Hematopoietic multipotent progenitor cell (in vitro differentiated cells): ENCODE measurements at regions not wholly inside any gene's neighbourhood (a gene's known extent, or its start where the extent isn't known, plus 50 kb on each side); places are given as distances from the start of the nearest gene placed in this dataset.
A peak's percentile ranks its signal among the peaks of the same experiment; 100 is the strongest.

Experiments used
- DNase-seq, 3 donors: peaks; one replicate each; pipeline ENCODE4 v3.0.0-alpha.2; 2011 to 2015; ENCODE audit warnings: low read depth in 2 of 3, low spot score in 2 of 3

GRCh38 chr4:182973511-182973911, 56.3 kb upstream of the DCTD start:
- no peak for DNase-seq

DNA sequence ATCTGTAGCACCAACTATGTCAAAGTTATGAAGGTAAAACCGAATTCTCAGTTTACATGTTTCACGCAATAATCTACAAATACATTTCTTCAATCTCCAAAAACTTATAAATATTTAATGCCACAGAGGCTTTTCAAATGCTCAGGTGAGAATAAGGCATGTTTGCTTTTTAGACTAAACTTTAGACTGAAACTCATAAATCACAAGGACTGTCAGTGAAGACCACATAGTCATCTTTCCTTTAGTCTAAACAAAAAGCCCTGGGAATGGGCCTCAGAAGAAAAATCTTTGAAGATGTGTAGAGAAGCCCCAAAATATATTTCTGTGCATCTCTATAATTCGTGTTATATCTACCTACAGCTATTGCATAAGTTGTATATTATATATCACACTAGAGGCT, 54.5 kb upstream of the DCTD start:
- DNase-seq, result no peak

DNA sequence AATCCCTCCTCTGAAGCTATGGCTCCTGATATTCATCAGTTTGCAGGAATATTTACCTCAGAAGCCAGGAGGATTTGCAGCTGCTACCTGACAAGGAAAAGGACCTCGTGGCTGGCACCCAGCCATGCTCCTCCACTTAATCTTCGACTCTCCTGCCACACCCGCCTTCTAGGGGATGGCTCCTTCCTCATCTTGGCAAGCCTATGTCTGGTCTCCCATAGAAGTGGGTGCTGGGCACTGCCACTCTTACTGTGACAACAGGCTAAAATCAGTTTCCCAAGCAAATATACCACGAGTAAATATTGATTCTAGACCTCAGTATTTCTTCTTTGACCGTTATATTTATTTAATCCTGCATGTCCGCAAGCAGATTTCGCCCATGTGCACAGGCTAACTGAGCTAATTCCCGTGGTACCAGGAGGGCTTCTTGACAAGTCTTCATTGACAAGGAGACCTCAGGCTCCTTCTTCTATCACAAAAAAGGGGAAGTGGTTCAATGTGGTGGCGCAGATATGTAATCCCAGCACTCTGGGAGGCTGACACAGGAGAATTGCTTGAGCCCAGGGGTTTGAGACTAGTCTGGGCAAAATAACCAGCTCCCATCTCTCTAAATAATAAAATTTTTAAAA, 52.6 kb upstream of the DCTD start:
- DNase-seq, result peak in 2 of 3 donors; percentile 81 to 93

DNA sequence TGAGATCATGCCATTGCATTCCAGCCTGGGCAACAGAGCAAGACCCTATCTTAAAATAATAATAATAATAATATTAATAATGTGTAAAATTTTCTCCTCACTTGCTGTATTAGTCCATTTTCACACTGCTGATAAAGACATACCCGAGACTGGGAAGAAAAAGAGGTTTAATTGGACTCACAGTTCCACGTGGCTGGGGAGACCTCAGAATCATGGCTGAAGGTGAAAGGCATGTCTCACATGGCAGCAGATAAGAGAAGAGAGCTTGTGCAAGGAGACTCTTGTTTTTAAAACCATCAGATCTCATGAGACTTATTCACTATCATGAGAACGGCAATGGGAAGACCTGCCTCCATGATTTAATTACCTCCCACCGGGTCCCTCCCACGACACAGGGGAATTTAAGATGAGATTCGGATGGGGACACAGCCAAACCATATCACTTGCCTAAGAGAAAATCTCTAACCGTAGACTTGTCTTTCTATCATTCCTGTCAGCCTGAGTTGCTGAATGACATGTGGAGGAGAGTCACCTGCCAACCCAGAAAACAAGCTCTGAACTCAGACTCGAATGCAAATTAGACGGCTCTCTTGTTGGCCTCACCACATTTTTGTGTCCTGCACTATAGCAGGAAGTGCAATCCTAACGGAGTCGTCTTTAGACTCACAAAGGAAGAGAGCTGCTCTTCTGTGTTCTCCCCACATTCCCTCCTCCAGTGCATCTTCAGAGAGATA, 51.9 kb upstream of the DCTD start:
- DNase-seq, result peak in 1 of 3 donors; percentile 2

DNA sequence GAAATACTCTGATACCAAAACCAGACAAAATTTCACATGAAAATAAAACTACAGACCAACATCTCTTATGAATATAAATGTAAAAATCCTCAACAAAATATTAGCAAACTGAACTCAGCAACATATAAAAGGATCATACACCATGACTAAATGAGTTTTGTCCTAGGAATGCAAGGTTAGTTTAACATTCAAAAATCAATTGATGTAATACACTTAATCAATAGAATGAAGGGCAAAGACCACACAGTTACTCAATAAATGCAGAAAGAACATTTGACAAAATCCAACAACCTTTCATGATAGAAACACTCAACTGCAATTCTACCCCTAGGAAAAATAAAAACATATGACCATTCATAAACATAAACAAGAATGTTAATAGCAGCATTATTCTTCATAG, 50.2 kb upstream of the DCTD start:
- no peak for DNase-seq
